ENCODE measurements at regions not wholly inside any gene's neighbourhood (a gene's known extent, or its start where the extent isn't known, plus 50 kb on each side); places are given as distances from the start of the nearest gene placed in this dataset.

DNA sequence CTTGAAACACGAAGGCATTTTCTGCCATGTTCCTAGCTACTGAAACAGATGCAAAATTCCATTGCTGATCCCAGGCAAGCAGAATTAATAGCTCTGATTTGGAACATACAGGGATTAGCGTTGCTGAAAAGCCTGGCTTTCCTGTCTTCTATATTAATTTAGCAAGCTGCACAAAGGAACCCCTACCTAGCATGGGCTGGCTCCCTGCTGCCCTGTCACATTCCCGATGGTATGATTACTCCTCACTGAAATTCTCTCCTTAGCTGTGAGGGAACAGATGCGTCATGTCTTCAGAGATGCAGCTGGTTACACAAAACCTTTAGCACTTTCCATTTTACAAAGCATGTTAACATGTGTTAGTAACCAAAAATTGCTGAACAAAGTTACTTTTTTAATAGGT is 878.9 kb downstream of the TYW1 start:
- TF ChIP-seq HDAC6 (IDR thresholded peaks at IDR 0.05; ENCODE audit: low read depth, low read length) (no peak), POLR2A (IDR thresholded peaks at IDR 0.05; ENCODE audit: control extremely low read depth in 1 of 2, low read depth in 2 of 2, low read length in 2 of 2) (no peak), SRF (IDR thresholded peaks at IDR 0.05; ENCODE audit: low read depth, low read length) (no peak), EP300 (IDR thresholded peaks at IDR 0.05; ENCODE audit: borderline replicate concordance in 1 of 2, low read depth in 2 of 2, low read length in 2 of 2) (no peak), GABPA (IDR thresholded peaks at IDR 0.05; ENCODE audit: borderline replicate concordance, insufficient read depth, low read length) (no peak), ZNF274 (IDR thresholded peaks at IDR 0.05; ENCODE audit: borderline replicate concordance, extremely low read depth, low read length) (no peak), SIN3A (conservative IDR thresholded peaks at IDR 0.05 in 1 of 2, IDR thresholded peaks at IDR 0.05 in 1 of 2; ENCODE audit: low read depth in 1 of 2, low read length in 2 of 2) (no peak)
- TF ChIP-seq, protein P1, sequence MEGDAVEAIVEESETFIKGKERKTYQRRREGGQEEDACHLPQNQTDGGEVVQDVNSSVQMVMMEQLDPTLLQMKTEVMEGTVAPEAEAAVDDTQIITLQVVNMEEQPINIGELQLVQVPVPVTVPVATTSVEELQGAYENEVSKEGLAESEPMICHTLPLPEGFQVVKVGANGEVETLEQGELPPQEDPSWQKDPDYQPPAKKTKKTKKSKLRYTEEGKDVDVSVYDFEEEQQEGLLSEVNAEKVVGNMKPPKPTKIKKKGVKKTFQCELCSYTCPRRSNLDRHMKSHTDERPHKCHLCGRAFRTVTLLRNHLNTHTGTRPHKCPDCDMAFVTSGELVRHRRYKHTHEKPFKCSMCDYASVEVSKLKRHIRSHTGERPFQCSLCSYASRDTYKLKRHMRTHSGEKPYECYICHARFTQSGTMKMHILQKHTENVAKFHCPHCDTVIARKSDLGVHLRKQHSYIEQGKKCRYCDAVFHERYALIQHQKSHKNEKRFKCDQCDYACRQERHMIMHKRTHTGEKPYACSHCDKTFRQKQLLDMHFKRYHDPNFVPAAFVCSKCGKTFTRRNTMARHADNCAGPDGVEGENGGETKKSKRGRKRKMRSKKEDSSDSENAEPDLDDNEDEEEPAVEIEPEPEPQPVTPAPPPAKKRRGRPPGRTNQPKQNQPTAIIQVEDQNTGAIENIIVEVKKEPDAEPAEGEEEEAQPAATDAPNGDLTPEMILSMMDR (IDR thresholded peaks at IDR 0.05; ENCODE audit: control extremely low read depth in 1 of 3, insufficient read depth in 1 of 3, low read depth in 1 of 3, low read length in 3 of 3) = no peak
- TF ChIP-seq, protein P2, sequence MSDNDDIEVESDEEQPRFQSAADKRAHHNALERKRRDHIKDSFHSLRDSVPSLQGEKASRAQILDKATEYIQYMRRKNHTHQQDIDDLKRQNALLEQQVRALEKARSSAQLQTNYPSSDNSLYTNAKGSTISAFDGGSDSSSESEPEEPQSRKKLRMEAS (IDR thresholded peaks at IDR 0.05) = no peak
- TF ChIP-seq, protein P3, sequence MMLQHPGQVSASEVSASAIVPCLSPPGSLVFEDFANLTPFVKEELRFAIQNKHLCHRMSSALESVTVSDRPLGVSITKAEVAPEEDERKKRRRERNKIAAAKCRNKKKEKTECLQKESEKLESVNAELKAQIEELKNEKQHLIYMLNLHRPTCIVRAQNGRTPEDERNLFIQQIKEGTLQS (IDR thresholded peaks at IDR 0.05; ENCODE audit: insufficient read depth, low read depth, low read length) = no peak

All from H1 (cell line).